ENCODE measurements at regions not wholly inside any gene's neighbourhood (a gene's known extent, or its start where the extent isn't known, plus 50 kb on each side); places are given as distances from the start of the nearest gene placed in this dataset.

DNA sequence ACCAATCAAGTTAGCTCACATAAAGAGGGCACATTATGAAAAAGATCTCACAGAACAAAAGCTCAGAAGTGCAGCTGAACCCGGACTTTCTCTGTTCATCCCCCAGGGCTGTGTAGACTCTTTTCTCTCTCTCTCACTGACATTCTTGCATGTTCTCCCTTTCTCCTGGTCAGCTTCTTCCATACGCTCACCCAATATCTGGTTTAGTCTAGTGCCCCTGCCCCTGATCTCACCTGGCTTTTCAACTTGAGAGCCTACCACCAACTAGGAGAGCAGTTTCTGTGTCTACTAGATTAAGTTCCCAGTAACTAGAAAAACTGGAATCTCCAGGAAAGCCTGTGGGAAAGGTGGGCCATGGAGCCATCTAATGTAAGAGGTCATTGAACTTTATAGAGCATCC is 126.9 kb upstream of the GRIK3 start:
- Histone ChIP-seq H3K27me3 (ENCODE audit: control insufficient read depth in 1 of 2, insufficient read depth in 2 of 2, low read length in 1 of 2) (no peaks in the 10 kb centered on the region), H3K27ac (ENCODE audit: low read depth in 1 of 2, low read length in 2 of 2) (no peak overlapping the region), H3K36me3 (ENCODE audit: control insufficient read depth in 1 of 2, insufficient read depth in 2 of 2, low read length in 1 of 2) (no peaks in the 10 kb centered on the region), H3K9me3 (ENCODE audit: control insufficient read depth, low read length) (peaks cover 6% of the 10 kb centered on the region), H3K4me3 (ENCODE audit: low read length in 2 of 2) (no peak overlapping the region), H3K4me1 (ENCODE audit: control insufficient read depth in 1 of 2, insufficient read depth in 2 of 2, low read length in 2 of 2) (no peaks in the 10 kb centered on the region)
- DNase-seq (no peak), ATAC-seq (ENCODE audit: low FRiP score) (no peak)
- WGBS, 2 donors = 80 to 85% methylated on average over 2 of the region's 2 CpGs
- intact Hi-C loops (cut with DNase I) = no loop called here

DNA sequence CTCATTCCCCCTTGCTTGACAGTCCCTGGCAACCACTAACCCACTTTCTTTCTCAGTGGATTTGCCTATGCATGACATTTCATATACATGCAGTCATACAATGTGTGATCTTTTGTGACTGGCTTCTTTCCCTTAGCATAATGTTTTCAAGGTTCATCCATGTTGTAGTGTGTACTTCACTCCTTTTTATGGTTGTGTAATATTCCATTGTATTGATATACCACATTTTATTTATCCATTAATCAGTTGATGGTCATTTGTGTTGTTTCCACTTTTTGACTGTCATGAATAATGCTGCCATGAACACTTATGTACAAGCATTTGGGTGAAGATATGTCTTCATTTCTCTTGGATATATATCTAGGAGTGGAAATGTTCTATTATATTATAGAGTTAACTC is 127.7 kb upstream of the GRIK3 start:
- intact Hi-C loops (cut with DNase I) = no loop called here
- H3K27me3 ChIP-seq (ENCODE audit: control insufficient read depth in 1 of 2, insufficient read depth in 2 of 2, low read length in 1 of 2) = no peaks in the 10 kb centered on the region

DNA sequence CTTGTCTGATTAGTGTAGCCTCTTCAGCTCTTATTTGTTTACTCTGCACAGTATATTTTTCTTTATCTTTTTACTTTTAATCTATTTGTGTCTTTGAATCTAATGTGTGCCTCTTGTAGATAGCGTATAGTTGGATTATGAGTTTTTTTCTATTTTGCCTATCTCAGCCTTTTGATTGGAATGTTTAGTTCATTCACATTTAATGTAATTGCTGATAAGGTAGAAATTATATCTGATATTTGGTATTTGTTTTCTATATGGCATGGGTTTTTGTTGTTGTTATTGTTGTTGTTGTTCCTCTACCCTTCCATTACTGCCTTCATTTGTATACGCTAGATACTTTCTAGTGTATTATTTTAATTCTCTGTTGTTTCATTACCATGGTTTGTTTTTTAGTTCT is 131.7 kb upstream of the GRIK3 start:
- Histone ChIP-seq H3K9me3 (ENCODE audit: control insufficient read depth, low read length) (peaks cover 4% of the 10 kb centered on the region), H3K27ac (ENCODE audit: low read depth in 1 of 2, low read length in 2 of 2) (no peak overlapping the region), H3K4me3 (ENCODE audit: low read length in 2 of 2) (no peak overlapping the region), H3K36me3 (ENCODE audit: control insufficient read depth in 1 of 2, insufficient read depth in 2 of 2, low read length in 1 of 2) (no peaks in the 10 kb centered on the region), H3K4me1 (ENCODE audit: control insufficient read depth in 1 of 2, insufficient read depth in 2 of 2, low read length in 2 of 2) (no peaks in the 10 kb centered on the region), H3K27me3 (ENCODE audit: control insufficient read depth in 1 of 2, insufficient read depth in 2 of 2, low read length in 1 of 2) (no peaks in the 10 kb centered on the region)
- no peak for ATAC-seq (ENCODE audit: low FRiP score)
- WGBS, 2 donors = 94% methylated on average over 2 of the region's 2 CpGs
- DNase-seq = no peak
- intact Hi-C loops (cut with DNase I) = no loop called here

More for the DNA sequence above, 127.7 kb upstream of the GRIK3 start:
- no peak overlapping the region for H3K4me3 ChIP-seq (ENCODE audit: low read length in 2 of 2)
- no peak for DNase-seq
- no peak overlapping the region for H3K27ac ChIP-seq (ENCODE audit: low read depth in 1 of 2, low read length in 2 of 2)
- no peaks in the 10 kb centered on the region for H3K4me1 ChIP-seq (ENCODE audit: control insufficient read depth in 1 of 2, insufficient read depth in 2 of 2, low read length in 2 of 2)
- ATAC-seq (ENCODE audit: low FRiP score) = no peak
- no peaks in the 10 kb centered on the region for H3K36me3 ChIP-seq (ENCODE audit: control insufficient read depth in 1 of 2, insufficient read depth in 2 of 2, low read length in 1 of 2)
- peaks cover 6% of the 10 kb centered on the region for H3K9me3 ChIP-seq (ENCODE audit: control insufficient read depth, low read length)

DNA sequence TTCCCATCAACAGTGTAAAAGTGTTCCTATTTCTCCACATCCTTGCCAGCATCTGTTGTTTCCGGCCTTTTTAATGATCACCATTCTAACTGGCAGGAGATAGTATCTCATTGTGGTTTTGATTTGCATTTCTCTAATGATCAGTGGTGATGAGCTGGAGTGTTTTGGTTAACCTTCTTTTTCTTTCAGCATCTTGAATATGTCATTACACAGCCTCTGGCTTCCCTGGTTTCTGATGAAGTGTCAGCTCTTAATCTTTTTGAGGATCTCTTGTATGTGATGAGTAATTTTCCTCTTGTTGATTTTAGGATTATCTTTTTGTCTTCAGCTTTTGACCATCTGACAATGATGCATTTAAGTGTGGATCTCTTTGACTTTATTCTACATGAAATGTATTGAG is 133.2 kb upstream of the GRIK3 start:
- no peaks in the 10 kb centered on the region for H3K36me3 ChIP-seq (ENCODE audit: control insufficient read depth in 1 of 2, insufficient read depth in 2 of 2, low read length in 1 of 2)
- ATAC-seq (ENCODE audit: low FRiP score) = no peak
- peaks cover 1% of the 10 kb centered on the region for H3K9me3 ChIP-seq (ENCODE audit: control insufficient read depth, low read length)
- H3K4me1 ChIP-seq (ENCODE audit: control insufficient read depth in 1 of 2, insufficient read depth in 2 of 2, low read length in 2 of 2) = no peaks in the 10 kb centered on the region
- no peaks in the 10 kb centered on the region for H3K27me3 ChIP-seq (ENCODE audit: control insufficient read depth in 1 of 2, insufficient read depth in 2 of 2, low read length in 1 of 2)
- no peak overlapping the region for H3K27ac ChIP-seq (ENCODE audit: low read depth in 1 of 2, low read length in 2 of 2)
- DNase-seq = no peak
- intact Hi-C loops (cut with DNase I) = no loop called here
- H3K4me3 ChIP-seq (ENCODE audit: low read length in 2 of 2) = no peak overlapping the region
- 94 to 95% methylated on average over 1 of the region's 1 CpG for WGBS, 2 donors

DNA sequence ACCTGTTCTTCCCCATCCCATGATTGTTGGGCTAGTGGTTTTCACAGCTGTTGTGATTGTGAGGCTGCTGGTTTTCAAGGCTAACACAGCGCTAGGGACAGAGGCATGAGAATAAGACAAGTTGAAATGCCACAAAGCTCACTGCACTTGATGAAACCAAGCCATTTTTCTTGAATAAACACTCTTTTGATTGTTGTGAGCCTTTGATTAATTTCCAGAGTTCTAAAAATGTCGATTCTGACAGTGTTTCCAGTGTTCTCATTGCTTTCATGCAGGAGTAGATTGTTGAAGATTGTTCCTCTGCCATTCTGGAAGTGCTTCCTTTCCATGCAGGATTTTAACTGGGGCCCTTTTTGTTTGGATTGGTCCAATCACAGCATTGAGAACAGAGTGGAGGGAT is 134.9 kb upstream of the GRIK3 start:
- Histone ChIP-seq H3K36me3 (ENCODE audit: control insufficient read depth in 1 of 2, insufficient read depth in 2 of 2, low read length in 1 of 2) (no peaks in the 10 kb centered on the region), H3K9me3 (ENCODE audit: control insufficient read depth, low read length) (peaks cover 1% of the 10 kb centered on the region), H3K27ac (ENCODE audit: low read depth in 1 of 2, low read length in 2 of 2) (no peak overlapping the region), H3K27me3 (ENCODE audit: control insufficient read depth in 1 of 2, insufficient read depth in 2 of 2, low read length in 1 of 2) (no peaks in the 10 kb centered on the region), H3K4me3 (ENCODE audit: low read length in 2 of 2) (no peak overlapping the region), H3K4me1 (ENCODE audit: control insufficient read depth in 1 of 2, insufficient read depth in 2 of 2, low read length in 2 of 2) (no peaks in the 10 kb centered on the region)
- 55 to 58% methylated on average over 2 of the region's 2 CpGs for WGBS, 2 donors
- DNase-seq (no peak), ATAC-seq (ENCODE audit: low FRiP score) (no peak)
- intact Hi-C loops (cut with DNase I) = no loop called here

DNA sequence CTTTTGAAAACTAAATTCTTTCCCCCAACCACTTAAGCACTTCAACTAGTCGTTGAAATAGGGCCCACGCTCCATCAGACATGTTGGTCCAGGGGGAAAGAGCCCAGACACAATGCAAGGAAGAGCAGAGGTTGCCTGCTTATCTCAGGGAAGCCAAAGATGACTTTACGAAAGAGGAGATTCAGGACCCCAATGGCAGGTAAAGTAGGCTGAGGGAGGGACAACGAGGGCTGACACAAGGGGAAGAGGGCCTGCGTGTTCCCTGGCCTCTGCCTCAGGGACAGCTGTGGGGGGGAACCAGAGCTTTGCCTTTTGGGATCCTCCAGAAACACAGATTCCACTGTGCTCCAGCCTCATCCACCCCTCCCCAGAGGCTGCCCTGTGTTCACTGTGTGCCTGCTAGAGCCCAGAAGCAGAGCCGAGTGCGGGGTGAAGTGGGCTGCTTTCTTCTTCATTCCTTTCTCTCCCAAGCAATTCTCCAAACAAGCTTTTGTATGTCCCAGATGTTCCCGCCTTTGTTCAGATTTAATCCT is 135.5 kb upstream of the GRIK3 start:
- Histone ChIP-seq H3K4me1 (ENCODE audit: control insufficient read depth in 1 of 2, insufficient read depth in 2 of 2, low read length in 2 of 2) (no peaks in the 10 kb centered on the region), H3K9me3 (ENCODE audit: control insufficient read depth, low read length) (peaks cover 1% of the 10 kb centered on the region), H3K4me3 (ENCODE audit: low read length in 2 of 2) (no peak overlapping the region), H3K27me3 (ENCODE audit: control insufficient read depth in 1 of 2, insufficient read depth in 2 of 2, low read length in 1 of 2) (no peaks in the 10 kb centered on the region), H3K36me3 (ENCODE audit: control insufficient read depth in 1 of 2, insufficient read depth in 2 of 2, low read length in 1 of 2) (no peaks in the 10 kb centered on the region), H3K27ac (ENCODE audit: low read depth in 1 of 2, low read length in 2 of 2) (no peak overlapping the region)
- WGBS, 2 donors = 80 to 84% methylated on average over 8 of the region's 8 CpGs
- DNase-seq (no peak), ATAC-seq (ENCODE audit: low FRiP score) (no peak)
- intact Hi-C loops (cut with DNase I) = no loop called here

DNA sequence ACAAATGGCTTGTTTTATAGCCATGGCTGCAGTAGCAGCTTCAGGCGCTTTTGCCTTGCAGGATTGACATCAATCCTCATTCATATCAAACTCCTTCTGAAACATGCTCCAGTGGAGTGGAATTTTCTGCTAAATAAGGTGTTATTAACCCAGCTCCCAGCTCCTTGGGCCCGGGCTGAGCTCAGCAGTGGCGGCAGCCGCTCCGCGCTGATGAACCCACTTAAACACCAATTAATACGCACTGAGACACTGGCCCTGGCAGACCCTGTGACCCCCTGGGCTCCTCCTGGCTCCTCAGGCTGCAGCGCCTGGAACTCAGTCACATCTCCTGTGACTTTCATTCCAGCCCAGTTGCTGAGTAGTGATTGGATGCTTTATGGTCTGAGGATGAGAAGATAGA is 137.4 kb upstream of the GRIK3 start:
- Histone ChIP-seq H3K27me3 (ENCODE audit: control insufficient read depth in 1 of 2, insufficient read depth in 2 of 2, low read length in 1 of 2) (no peaks in the 10 kb centered on the region), H3K27ac (ENCODE audit: low read depth in 1 of 2, low read length in 2 of 2) (no peak overlapping the region), H3K36me3 (ENCODE audit: control insufficient read depth in 1 of 2, insufficient read depth in 2 of 2, low read length in 1 of 2) (no peaks in the 10 kb centered on the region), H3K4me3 (ENCODE audit: low read length in 2 of 2) (no peak overlapping the region), H3K4me1 (ENCODE audit: control insufficient read depth in 1 of 2, insufficient read depth in 2 of 2, low read length in 2 of 2) (no peaks in the 10 kb centered on the region), H3K9me3 (ENCODE audit: control insufficient read depth, low read length) (peaks cover 1% of the 10 kb centered on the region)
- 74 to 86% methylated on average over 8 of the region's 8 CpGs for WGBS, 2 donors
- DNase-seq (no peak), ATAC-seq (ENCODE audit: low FRiP score) (no peak)
- intact Hi-C loops (cut with DNase I) = no loop called here

DNA sequence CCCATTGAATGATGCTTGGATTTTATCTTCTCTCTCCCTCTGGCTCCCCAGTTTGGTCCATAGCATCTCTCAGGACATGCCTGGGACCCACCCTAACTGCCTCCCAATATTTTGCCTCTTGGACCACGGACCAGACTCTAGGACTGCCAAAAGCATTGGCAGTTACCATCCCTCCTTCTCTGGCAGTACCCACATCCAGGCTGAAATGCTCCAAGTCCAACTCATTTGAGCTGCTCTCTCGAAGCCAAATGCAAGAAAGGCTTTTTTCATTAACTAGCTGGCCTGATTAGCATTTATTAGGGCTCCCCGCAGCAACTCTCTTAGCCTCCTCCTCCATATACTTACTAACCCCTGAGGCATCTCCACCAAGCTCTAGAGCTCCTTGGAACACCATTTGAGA is 140.0 kb upstream of the GRIK3 start:
- no peaks in the 10 kb centered on the region for H3K36me3 ChIP-seq (ENCODE audit: control insufficient read depth in 1 of 2, insufficient read depth in 2 of 2, low read length in 1 of 2)
- H3K27ac ChIP-seq (ENCODE audit: low read depth in 1 of 2, low read length in 2 of 2) = no peak overlapping the region
- H3K9me3 ChIP-seq (ENCODE audit: control insufficient read depth, low read length) = no peaks in the 10 kb centered on the region
- DNase-seq (no peak), ATAC-seq (ENCODE audit: low FRiP score) (no peak)
- 50 to 51% methylated on average over 3 of the region's 3 CpGs for WGBS, 2 donors
- H3K4me1 ChIP-seq (ENCODE audit: control insufficient read depth in 1 of 2, insufficient read depth in 2 of 2, low read length in 2 of 2) = no peaks in the 10 kb centered on the region
- no peak overlapping the region for H3K4me3 ChIP-seq (ENCODE audit: low read length in 2 of 2)
- intact Hi-C loops (cut with DNase I) = no loop called here
- H3K27me3 ChIP-seq (ENCODE audit: control insufficient read depth in 1 of 2, insufficient read depth in 2 of 2, low read length in 1 of 2) = no peaks in the 10 kb centered on the region

DNA sequence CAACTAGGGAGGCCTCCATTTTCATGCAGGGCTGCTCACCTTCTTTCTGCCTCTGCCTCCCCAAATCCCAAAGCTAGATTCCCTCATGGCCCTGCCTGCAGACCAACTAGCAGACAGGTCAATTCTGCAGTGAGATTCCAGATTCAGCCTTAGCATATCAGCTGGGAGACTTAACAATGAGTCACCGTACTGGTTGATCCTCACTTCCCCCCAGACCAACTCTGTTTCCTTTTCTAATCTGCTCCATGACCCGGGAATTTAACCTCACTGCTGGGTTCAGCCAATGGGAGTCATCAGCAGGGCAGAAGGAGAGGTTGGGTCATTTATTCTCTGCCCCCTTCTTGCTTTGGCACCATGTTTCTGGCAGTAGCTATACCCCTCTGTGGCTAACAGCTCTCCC is 140.6 kb upstream of the GRIK3 start:
- no peak for ATAC-seq (ENCODE audit: low FRiP score)
- intact Hi-C loops (cut with DNase I) = no loop called here
- DNase-seq = no peak
- H3K27me3 ChIP-seq (ENCODE audit: control insufficient read depth in 1 of 2, insufficient read depth in 2 of 2, low read length in 1 of 2) = no peaks in the 10 kb centered on the region
- no peaks in the 10 kb centered on the region for H3K4me1 ChIP-seq (ENCODE audit: control insufficient read depth in 1 of 2, insufficient read depth in 2 of 2, low read length in 2 of 2)
- H3K9me3 ChIP-seq (ENCODE audit: control insufficient read depth, low read length) = no peaks in the 10 kb centered on the region
- H3K4me3 ChIP-seq (ENCODE audit: low read length in 2 of 2) = no peak overlapping the region
- 22 to 41% methylated on average over 2 of the region's 2 CpGs for WGBS, 2 donors
- H3K27ac ChIP-seq (ENCODE audit: low read depth in 1 of 2, low read length in 2 of 2) = no peak overlapping the region
- no peaks in the 10 kb centered on the region for H3K36me3 ChIP-seq (ENCODE audit: control insufficient read depth in 1 of 2, insufficient read depth in 2 of 2, low read length in 1 of 2)
